Right atrium auricular region (tissue), 2 donors: ENCODE measurements at regions not wholly inside any gene's neighbourhood (a gene's known extent, or its start where the extent isn't known, plus 50 kb on each side); places are given as distances from the start of the nearest gene placed in this dataset.

Experiments used
- DNase-seq: peaks from one replicate; pipeline ENCODE4 v3.0.0-alpha.2; 2019; ENCODE audit warnings: low spot score
- H3K27ac ChIP-seq, 2 donors: fragments of 200-600 bp; sonication (generic); 1 replicate in 1 of 2; 2 replicates in 1 of 2; pipeline ENCODE4 v1.5.1; 2016 to 2019
- H3K27me3 ChIP-seq, 2 donors: fragments of 200-600 bp; sonication (generic); one replicate each; pipeline versions ENCODE4 v1.5.1 to v1.6.0; 2017 to 2019
- H3K36me3 ChIP-seq: fragments of 200-600 bp; sonication (generic); one replicate; pipeline ENCODE4 v1.5.1; 2016
- H3K4me1 ChIP-seq, 2 donors: fragments of 200-600 bp; sonication (generic); one replicate each; pipeline versions ENCODE4 v1.5.1 to v1.6.0; 2017 to 2019
- H3K4me3 ChIP-seq, 2 donors: fragments of 200-600 bp; sonication (generic); 1 replicate in 1 of 2; 2 replicates in 1 of 2; pipeline ENCODE4 v1.5.1; 2017 to 2019; ENCODE audit warnings: mild to moderate bottlenecking in 1 of 2, moderate library complexity in 1 of 2
- H3K9me3 ChIP-seq, 2 donors: fragments of 200-600 bp; sonication (generic); one replicate each; pipeline ENCODE4 v1.5.1; 2019
- TF ChIP-seq, protein P1 (sequence below), 2 donors: fragments of 200-600 bp; sonication (generic); IDR thresholded peaks; one replicate each; pipeline ENCODE4 v1.5.1; 2019; ENCODE audit warnings: antibody characterized with exemption in 2 of 2

DNA sequence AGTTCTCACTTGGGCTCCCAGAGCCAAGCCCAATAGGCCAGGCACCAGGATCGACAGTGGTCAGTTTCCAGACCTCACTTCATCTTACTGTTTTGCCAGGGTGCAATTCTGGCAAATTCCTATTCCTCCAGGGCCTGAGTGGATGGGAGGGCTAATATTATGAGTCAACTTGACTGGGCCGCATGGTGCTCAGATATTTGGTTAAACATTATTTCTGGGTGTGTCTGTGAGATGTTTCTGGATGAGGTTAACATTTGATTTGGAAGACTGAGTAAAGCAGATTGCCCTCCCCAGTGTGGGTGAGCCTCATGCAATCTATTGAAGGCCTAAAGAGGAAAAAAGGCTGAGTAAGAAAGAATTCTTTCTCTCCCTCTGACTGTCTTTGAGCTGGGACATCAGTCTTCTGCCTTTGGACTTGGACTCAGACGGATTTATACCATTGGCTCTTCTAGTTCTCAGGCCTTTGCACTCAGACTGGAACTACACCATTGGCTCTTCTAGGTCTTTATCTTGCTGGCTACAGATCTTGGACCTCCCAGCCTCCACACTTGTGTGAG is 132.9 kb upstream of the ZBED5 start:
- no peak for DNase-seq
- Histone ChIP-seq H3K9me3 (no peaks in the 10 kb centered on the region), H3K4me1 (no peaks in the 10 kb centered on the region)

DNA sequence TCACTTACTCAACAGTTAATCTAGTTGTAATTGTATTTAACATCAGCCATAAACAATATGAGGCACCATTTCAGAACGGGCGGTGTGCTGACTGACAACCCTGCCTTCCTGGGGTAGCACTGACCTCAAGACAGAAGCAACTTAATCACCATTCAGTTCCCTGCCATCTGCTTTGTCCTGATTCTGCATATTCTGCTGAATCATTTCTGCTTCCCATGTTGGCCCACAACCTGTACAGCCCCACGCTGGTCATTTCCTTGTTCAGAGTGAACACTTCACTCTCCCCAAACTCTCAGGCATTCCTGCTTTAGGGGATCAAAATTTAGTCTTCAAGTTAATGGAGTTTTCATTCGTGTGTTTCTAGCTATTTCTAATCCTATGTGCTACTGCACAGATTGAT is 132.3 kb upstream of the ZBED5 start:
- DNase-seq: no peak
- H3K36me3 ChIP-seq: no peaks in the 10 kb centered on the region
- TF ChIP-seq, protein P1, sequence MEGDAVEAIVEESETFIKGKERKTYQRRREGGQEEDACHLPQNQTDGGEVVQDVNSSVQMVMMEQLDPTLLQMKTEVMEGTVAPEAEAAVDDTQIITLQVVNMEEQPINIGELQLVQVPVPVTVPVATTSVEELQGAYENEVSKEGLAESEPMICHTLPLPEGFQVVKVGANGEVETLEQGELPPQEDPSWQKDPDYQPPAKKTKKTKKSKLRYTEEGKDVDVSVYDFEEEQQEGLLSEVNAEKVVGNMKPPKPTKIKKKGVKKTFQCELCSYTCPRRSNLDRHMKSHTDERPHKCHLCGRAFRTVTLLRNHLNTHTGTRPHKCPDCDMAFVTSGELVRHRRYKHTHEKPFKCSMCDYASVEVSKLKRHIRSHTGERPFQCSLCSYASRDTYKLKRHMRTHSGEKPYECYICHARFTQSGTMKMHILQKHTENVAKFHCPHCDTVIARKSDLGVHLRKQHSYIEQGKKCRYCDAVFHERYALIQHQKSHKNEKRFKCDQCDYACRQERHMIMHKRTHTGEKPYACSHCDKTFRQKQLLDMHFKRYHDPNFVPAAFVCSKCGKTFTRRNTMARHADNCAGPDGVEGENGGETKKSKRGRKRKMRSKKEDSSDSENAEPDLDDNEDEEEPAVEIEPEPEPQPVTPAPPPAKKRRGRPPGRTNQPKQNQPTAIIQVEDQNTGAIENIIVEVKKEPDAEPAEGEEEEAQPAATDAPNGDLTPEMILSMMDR (IDR thresholded peaks at IDR 0.05): no peak
- no peak overlapping the region for H3K4me3 ChIP-seq
- H3K9me3 ChIP-seq: no peaks in the 10 kb centered on the region
- no peak overlapping the region for H3K27ac ChIP-seq
- no peaks in the 10 kb centered on the region for H3K4me1 ChIP-seq
- H3K27me3 ChIP-seq: no peaks in the 10 kb centered on the region

More for the DNA sequence above, 132.9 kb upstream of the ZBED5 start:
- Histone ChIP-seq H3K27me3 (no peaks in the 10 kb centered on the region), H3K27ac (no peak overlapping the region), H3K4me3 (no peak overlapping the region), H3K36me3 (no peaks in the 10 kb centered on the region)
- TF ChIP-seq, protein P1 (IDR thresholded peaks at IDR 0.05): no peak

DNA sequence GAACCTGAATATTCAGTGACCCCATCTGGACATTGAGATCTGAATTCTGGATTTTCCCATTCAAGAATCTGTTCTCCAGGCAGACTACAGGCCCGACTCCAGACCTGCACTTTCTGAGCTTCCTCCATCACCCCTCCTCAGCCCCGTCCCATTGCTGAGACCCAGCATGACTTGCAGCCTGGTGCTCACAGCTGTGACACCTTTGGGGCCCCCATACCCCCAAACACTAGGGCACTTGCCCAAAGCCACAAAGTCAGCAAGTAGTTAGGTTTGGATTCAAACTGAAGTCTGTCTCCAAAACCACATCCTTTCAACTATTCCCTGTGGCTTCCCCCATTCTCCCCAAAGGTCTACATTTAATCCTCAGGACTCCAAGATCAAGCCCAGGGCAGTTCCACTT is 128.2 kb upstream of the ZBED5 start:
- DNase-seq: no peak
- H3K9me3 ChIP-seq: no peaks in the 10 kb centered on the region
- no peaks in the 10 kb centered on the region for H3K36me3 ChIP-seq
- H3K4me3 ChIP-seq: no peak overlapping the region
- peaks cover 0 to 11% of the 10 kb centered on the region in 2 donors for H3K4me1 ChIP-seq
- H3K27ac ChIP-seq: no peak overlapping the region
- no peaks in the 10 kb centered on the region for H3K27me3 ChIP-seq
- TF ChIP-seq, protein P1 (IDR thresholded peaks at IDR 0.05): no peak

DNA sequence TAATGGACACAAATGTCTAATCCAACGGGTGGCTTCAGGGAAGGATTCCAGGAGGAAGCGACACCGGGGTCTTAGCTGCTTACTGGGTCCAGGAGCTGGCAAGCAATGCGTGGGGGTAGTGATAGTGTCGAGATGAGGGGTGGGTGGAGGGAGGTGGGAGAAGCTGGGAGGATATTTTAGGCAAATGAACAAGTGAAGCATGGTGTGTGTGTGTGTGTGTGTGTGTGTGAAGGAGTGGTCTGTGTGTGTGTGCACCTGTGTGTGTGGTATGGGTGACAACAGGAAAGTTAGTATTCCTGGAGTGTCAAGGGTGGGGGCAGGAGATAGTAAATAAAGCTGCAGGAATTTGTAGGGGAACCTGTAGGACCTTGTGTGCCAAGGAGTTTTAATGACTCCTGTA is 126.9 kb upstream of the ZBED5 start:
- no peak overlapping the region for H3K4me3 ChIP-seq
- TF ChIP-seq, protein P1 (IDR thresholded peaks at IDR 0.05): no peak
- no peak overlapping the region for H3K27ac ChIP-seq
- no peak for DNase-seq
- no peaks in the 10 kb centered on the region for H3K36me3 ChIP-seq
- H3K27me3 ChIP-seq: no peaks in the 10 kb centered on the region
- peaks cover 0 to 4% of the 10 kb centered on the region in 2 donors for H3K9me3 ChIP-seq
- peaks cover 0 to 11% of the 10 kb centered on the region in 2 donors for H3K4me1 ChIP-seq

DNA sequence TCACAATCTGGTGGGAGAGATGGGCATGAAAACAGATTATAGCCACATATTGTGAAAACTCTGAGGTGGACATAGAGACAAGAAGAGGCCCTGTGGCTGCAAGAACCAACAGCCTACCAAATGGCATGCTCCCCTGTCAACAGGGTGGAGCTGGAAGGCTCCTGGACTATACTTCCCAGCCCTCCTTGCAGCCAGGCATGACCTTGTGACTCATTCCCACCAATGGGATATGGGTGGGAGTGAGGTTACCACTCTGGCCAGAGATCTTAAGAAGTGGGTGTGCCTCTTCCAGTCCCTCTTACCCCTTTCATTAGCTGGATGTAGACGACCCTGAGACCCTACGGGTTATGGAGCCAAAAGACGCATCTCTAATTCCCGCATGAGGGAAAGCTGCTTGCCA is 126.4 kb upstream of the ZBED5 start:
- TF ChIP-seq, protein P1 (IDR thresholded peaks at IDR 0.05): no peak
- no peaks in the 10 kb centered on the region for H3K27me3 ChIP-seq
- no peak for DNase-seq

More for the DNA sequence above, 126.4 kb upstream of the ZBED5 start:
- H3K27ac ChIP-seq: no peak overlapping the region
- H3K4me3 ChIP-seq: no peak overlapping the region
- peaks cover 0 to 5% of the 10 kb centered on the region in 2 donors for H3K9me3 ChIP-seq
- no peaks in the 10 kb centered on the region for H3K36me3 ChIP-seq
- peaks cover 0 to 11% of the 10 kb centered on the region in 2 donors for H3K4me1 ChIP-seq
